BLaER1 treated with 17β-estradiol and CSF1 and Interleukin-3, amounts not matched to agents 10 nM and 100 nM (cell line): ENCODE measurements at regions not wholly inside any gene's neighbourhood (a gene's known extent, or its start where the extent isn't known, plus 50 kb on each side); places are given as distances from the start of the nearest gene placed in this dataset.

Experiments
- H3K27ac ChIP-seq, 11 experiments: shearing (Covaris generic); formaldehyde crosslinking; 2 replicates each; pipeline ENCODE4 v1.8.1; 2022
- H3K27me3 ChIP-seq, 11 experiments: shearing (Covaris generic); formaldehyde crosslinking; 2 replicates each; pipeline ENCODE4 v1.8.1; 2022
- H3K36me3 ChIP-seq, 11 experiments: shearing (Covaris generic); formaldehyde crosslinking; 2 replicates each; pipeline ENCODE4 v1.8.1; 2022
- H3K4me1 ChIP-seq, 10 experiments: shearing (Covaris generic); formaldehyde crosslinking; 2 replicates each; pipeline ENCODE4 v1.8.1; 2022
- H3K4me2 ChIP-seq, 11 experiments: shearing (Covaris generic); formaldehyde crosslinking; 2 replicates each; pipeline ENCODE4 v1.8.1; 2022
- H3K4me3 ChIP-seq, 10 experiments: shearing (Covaris generic); formaldehyde crosslinking; 2 replicates each; pipeline ENCODE4 v1.8.1; 2022
- H3K9ac ChIP-seq, 11 experiments: shearing (Covaris generic); formaldehyde crosslinking; 2 replicates each; pipeline ENCODE4 v1.8.1; 2022
- H3K9me3 ChIP-seq, 11 experiments: shearing (Covaris generic); formaldehyde crosslinking; replicated peaks in 1 of 11; 2 replicates each; pipeline ENCODE4 v1.8.1; 2022
- H4K20me1 ChIP-seq, 11 experiments: shearing (Covaris generic); formaldehyde crosslinking; 2 replicates each; pipeline ENCODE4 v1.8.1; 2022
- Cebpa-rat ChIP-seq, 11 experiments: shearing (Covaris generic); IDR thresholded peaks; 2 replicates each; pipeline ENCODE4 v1.8.1; 2022

GRCh38 chrX:110568441-110568840 is 209.8 kb downstream of the RTL9 start:
- no peak overlapping the region for H3K9ac ChIP-seq
- peaks cover 0 to 18% (median 13%) of the 10 kb centered on the region in 10 experiments; a peak in 16 of 20 replicates for H3K4me1 ChIP-seq
- H3K4me2 ChIP-seq: peak overlapping the region in 9 of 11 experiments; percentile 25 to 48 (median 35); a peak in 15 of 22 replicates
- H3K27ac ChIP-seq: no peak overlapping the region
- peaks cover 48 to 66% (median 64%) of the 10 kb centered on the region in 11 experiments for H3K27me3 ChIP-seq
- TF ChIP-seq Cebpa-rat (IDR thresholded peaks at IDR 0.05): no peak
- H3K9me3 ChIP-seq: peaks cover 13 to 25% (median 17%) of the 10 kb centered on the region in 11 experiments
- H3K4me3 ChIP-seq: no peak overlapping the region
- H4K20me1 ChIP-seq: no peaks in the 10 kb centered on the region
- no peaks in the 10 kb centered on the region for H3K36me3 ChIP-seq

DNA sequence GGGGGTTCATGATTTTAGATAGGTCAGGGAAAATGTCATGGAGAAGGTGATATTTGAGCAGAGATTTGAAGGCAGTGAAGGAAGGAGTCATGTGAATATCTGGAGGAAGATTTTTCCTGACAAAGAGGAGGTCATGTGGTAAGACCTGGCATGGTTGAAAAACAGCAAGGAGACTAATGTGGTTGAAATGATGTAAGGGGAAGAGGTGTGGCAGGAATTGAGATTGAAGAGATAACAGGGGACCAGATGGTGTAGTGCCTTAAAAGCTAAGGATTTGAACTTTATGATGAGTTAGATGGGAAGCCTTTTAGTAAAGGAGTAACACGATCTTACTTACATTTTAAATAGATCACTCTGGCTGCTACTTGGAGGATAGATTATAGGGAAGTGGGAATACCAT is 210.9 kb downstream of the RTL9 start:
- Histone ChIP-seq H3K4me3 (no peak overlapping the region), H3K27me3 (peaks cover 51 to 72% (median 69%) of the 10 kb centered on the region in 11 experiments), H3K27ac (no peak overlapping the region), H3K9ac (no peak overlapping the region), H4K20me1 (no peaks in the 10 kb centered on the region), H3K4me1 (peaks cover 0 to 22% (median 14%) of the 10 kb centered on the region in 10 experiments; a peak in 16 of 20 replicates), H3K4me2 (peak overlapping the region in 2 of 11 experiments; percentile 17 to 29; a peak in 1 of 22 replicates), H3K36me3 (no peaks in the 10 kb centered on the region), H3K9me3 (peaks cover 13 to 25% (median 17%) of the 10 kb centered on the region in 11 experiments)
- TF ChIP-seq Cebpa-rat (IDR thresholded peaks at IDR 0.05): no peak

- no peak overlapping the region for H3K4me2 ChIP-seq
- no peaks in the 10 kb centered on the region for H3K36me3 ChIP-seq
- no peak overlapping the region for H3K4me3 ChIP-seq
- H3K27me3 ChIP-seq: peaks cover 56 to 91% (median 86%) of the 10 kb centered on the region in 11 experiments
- TF ChIP-seq Cebpa-rat (IDR thresholded peaks at IDR 0.05): no peak
- H4K20me1 ChIP-seq: no peaks in the 10 kb centered on the region; a peak in 1 of 22 replicates
- H3K9me3 ChIP-seq: peaks cover 5 to 18% (median 12%) of the 10 kb centered on the region in 11 experiments; a peak in 15 of 22 replicates
- no peak overlapping the region for H3K9ac ChIP-seq
- H3K27ac ChIP-seq: no peak overlapping the region
- peaks cover 0 to 27% (median 0%) of the 10 kb centered on the region in 10 experiments; a peak in 8 of 20 replicates for H3K4me1 ChIP-seq
These were observed 217.3 kb downstream of the CHRDL1 start for GRCh38 chrX:110578270-110578669.

- H3K9ac ChIP-seq: no peak overlapping the region
- H3K27ac ChIP-seq: no peak overlapping the region
- no peak overlapping the region for H3K4me3 ChIP-seq
- H3K27me3 ChIP-seq: peaks cover 60 to 95% (median 86%) of the 10 kb centered on the region in 11 experiments
- no peaks in the 10 kb centered on the region for H3K36me3 ChIP-seq
- peaks cover 0 to 17% (median 4%) of the 10 kb centered on the region in 10 experiments; a peak in 8 of 20 replicates for H3K4me1 ChIP-seq
- no peak for TF ChIP-seq Cebpa-rat (IDR thresholded peaks at IDR 0.05)
- peaks cover 5 to 23% (median 12%) of the 10 kb centered on the region in 11 experiments; a peak in 15 of 22 replicates for H3K9me3 ChIP-seq
- peaks cover 0 to 3% (median 0%) of the 10 kb centered on the region in 11 experiments; a peak in 1 of 22 replicates for H4K20me1 ChIP-seq
- no peak overlapping the region for H3K4me2 ChIP-seq
These were observed 211.5 kb downstream of the CHRDL1 start for GRCh38 chrX:110584083-110584482.

GRCh38 chrX:110588164-110588563 is 207.5 kb downstream of the CHRDL1 start:
- Histone ChIP-seq H3K9me3 (peaks cover 0 to 7% (median under 1%) of the 10 kb centered on the region in 11 experiments; a peak in 4 of 22 replicates), H4K20me1 (0 out of 22 replicates have a peak, but pooled peaks cover 0 to 3% (median 0%) of the 10 kb centered on the region in 11 experiments), H3K9ac (no peak overlapping the region), H3K4me3 (no peak overlapping the region), H3K4me1 (peaks cover 0 to 8% (median 0%) of the 10 kb centered on the region in 10 experiments; a peak in 2 of 20 replicates), H3K36me3 (no peaks in the 10 kb centered on the region), H3K27me3 (peaks cover 39 to 90% (median 75%) of the 10 kb centered on the region in 11 experiments; a peak in 21 of 22 replicates), H3K4me2 (no peak overlapping the region), H3K27ac (no peak overlapping the region)
- no peak for TF ChIP-seq Cebpa-rat (IDR thresholded peaks at IDR 0.05)

DNA sequence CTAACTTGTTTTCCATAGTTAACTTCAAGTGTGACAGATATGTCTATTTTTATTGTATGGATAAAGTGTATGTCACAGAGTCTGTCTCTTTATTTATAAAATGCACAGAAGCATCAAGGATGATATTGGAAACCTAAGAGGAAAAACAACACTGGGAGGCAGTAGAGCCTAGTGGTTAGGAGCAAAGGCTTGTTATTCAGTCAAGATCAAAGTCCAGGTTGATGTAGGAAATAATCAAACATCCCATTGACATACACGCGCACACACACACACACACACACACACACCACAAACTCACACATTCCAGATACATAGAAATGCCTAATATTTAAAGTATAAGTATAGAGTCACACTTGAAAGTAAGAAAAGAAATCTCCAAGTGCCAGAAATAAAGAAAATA is 206.8 kb downstream of the CHRDL1 start:
- no peak for TF ChIP-seq Cebpa-rat (IDR thresholded peaks at IDR 0.05)
- Histone ChIP-seq H3K4me1 (peaks cover 0 to 8% (median 0%) of the 10 kb centered on the region in 10 experiments; a peak in 2 of 20 replicates), H3K27me3 (peaks cover 32 to 83% (median 70%) of the 10 kb centered on the region in 11 experiments; a peak in 21 of 22 replicates), H3K36me3 (no peaks in the 10 kb centered on the region), H3K9me3 (no peaks in the 10 kb centered on the region), H3K4me3 (no peak overlapping the region), H4K20me1 (0 out of 22 replicates have a peak, but pooled peaks cover 0 to 3% (median 0%) of the 10 kb centered on the region in 11 experiments), H3K4me2 (no peak overlapping the region), H3K9ac (no peak overlapping the region), H3K27ac (no peak overlapping the region)

GRCh38 chrX:110600745-110601310 is 194.8 kb downstream of the CHRDL1 start:
- Histone ChIP-seq H3K4me3 (no peak overlapping the region), H4K20me1 (no peaks in the 10 kb centered on the region), H3K27ac (no peak overlapping the region), H3K9me3 (peaks cover 0 to 22% (median 3%) of the 10 kb centered on the region in 11 experiments; a peak in 7 of 22 replicates), H3K4me2 (peak overlapping the region in 1 of 11 experiments; percentile 5; a peak in 1 of 22 replicates), H3K27me3 (peaks cover 15 to 65% (median 46%) of the 10 kb centered on the region in 11 experiments; a peak in 19 of 22 replicates), H3K9ac (no peak overlapping the region), H3K4me1 (0 out of 20 replicates have a peak, but pooled peaks cover 0 to 5% (median 0%) of the 10 kb centered on the region in 10 experiments), H3K36me3 (no peaks in the 10 kb centered on the region)
- TF ChIP-seq Cebpa-rat (IDR thresholded peaks at IDR 0.05): no peak

DNA sequence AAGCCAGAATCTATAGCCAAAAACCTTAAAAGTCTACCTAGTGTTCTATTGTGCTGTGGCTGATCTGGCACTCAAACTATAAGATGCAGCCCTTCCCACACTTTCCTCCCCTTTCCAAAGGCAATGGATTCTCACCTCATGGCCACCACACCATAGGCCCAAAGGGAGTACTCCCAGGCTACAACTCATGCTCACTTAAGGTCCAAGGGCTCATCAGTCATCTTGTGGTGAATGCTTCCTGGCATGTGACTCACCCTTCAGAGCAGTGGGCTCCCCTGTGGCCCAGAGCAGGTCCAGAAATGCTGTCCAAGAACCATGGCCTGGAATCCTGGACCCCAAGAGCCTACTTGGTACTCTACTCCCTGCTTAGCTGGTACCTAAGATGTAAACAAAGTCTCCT is 181.0 kb downstream of the CHRDL1 start:
- H3K9me3 ChIP-seq: peaks cover 0 to 12% (median 0%) of the 10 kb centered on the region in 11 experiments; a peak in 1 of 22 replicates
- no peak overlapping the region for H3K9ac ChIP-seq
- no peak overlapping the region for H3K27ac ChIP-seq
- no peak for TF ChIP-seq Cebpa-rat (IDR thresholded peaks at IDR 0.05)
- H3K27me3 ChIP-seq: peaks cover 0 to 51% (median 43%) of the 10 kb centered on the region in 11 experiments; a peak in 19 of 22 replicates
- no peaks in the 10 kb centered on the region for H3K4me1 ChIP-seq
- no peak overlapping the region for H3K4me3 ChIP-seq
- no peaks in the 10 kb centered on the region for H3K36me3 ChIP-seq
- H3K4me2 ChIP-seq: no peak overlapping the region
- no peaks in the 10 kb centered on the region for H4K20me1 ChIP-seq
